DND-41 (cell line): ENCODE measurements at regions not wholly inside any gene's neighbourhood (a gene's known extent, or its start where the extent isn't known, plus 50 kb on each side); places are given as distances from the start of the nearest gene placed in this dataset.

Experiments used
- ATAC-seq: fragments of 200-7000 bp; cut with Tn5 transposase; 3 replicates; pipeline ENCODE4 v1.9.1; 2021; ENCODE audit warnings: low read depth; ENCODE audit not compliant: insufficient read depth
- DNase-seq: peaks from one replicate; pipeline ENCODE4 v3.0.0-alpha.2; 2020
- H2AFZ ChIP-seq: 2 replicates; pipeline ENCODE4 v1.6.0; 2012; ENCODE audit warnings: low read depth, low read length
- H3K27ac ChIP-seq: 2 replicates; pipeline ENCODE4 v1.5.1; 2012; ENCODE audit warnings: low read length, inconsistent platforms
- H3K27me3 ChIP-seq: fragments of 200-600 bp; sonication (generic); 2 replicates; pipeline ENCODE4 v1.6.0; 2012; ENCODE audit warnings: low read length, mild to moderate bottlenecking, inconsistent platforms; ENCODE audit not compliant: insufficient read depth, poor library complexity
- H3K36me3 ChIP-seq: 2 replicates; pipeline ENCODE4 v1.5.1; 2012; ENCODE audit warnings: low read length, inconsistent platforms; ENCODE audit not compliant: insufficient read depth
- H3K4me1 ChIP-seq: 2 replicates; pipeline ENCODE4 v1.5.1; 2012; ENCODE audit warnings: mild to moderate bottlenecking, low read length; ENCODE audit not compliant: insufficient read depth
- H3K4me2 ChIP-seq: 2 replicates; pipeline ENCODE4 v1.6.0; 2012; ENCODE audit warnings: mild to moderate bottlenecking, moderate library complexity, low read length, inconsistent platforms; ENCODE audit not compliant: insufficient read depth
- H3K4me3 ChIP-seq, 2 experiments: fragments of 200-600 bp in 1 of 2; shearing (Covaris generic) in 1 of 2; 2 replicates each; pipeline ENCODE4 v1.5.1; 2012 to 2016; ENCODE audit warnings: inconsistent platforms in 2 of 2, low read length in 2 of 2, mild to moderate bottlenecking in 2 of 2, low read depth in 1 of 2, moderate library complexity in 1 of 2
- H3K79me2 ChIP-seq: 2 replicates; pipeline ENCODE4 v1.6.0; 2012; ENCODE audit warnings: low read length, inconsistent platforms; ENCODE audit not compliant: insufficient read depth
- H3K9ac ChIP-seq: 2 replicates; pipeline ENCODE4 v1.6.0; 2012; ENCODE audit warnings: low read depth, mild to moderate bottlenecking, inconsistent platforms, low read length, moderate library complexity
- H3K9me3 ChIP-seq: 2 replicates; pipeline ENCODE4 v1.5.1; 2012; ENCODE audit warnings: low read length, moderate library complexity, mild to moderate bottlenecking, inconsistent platforms; ENCODE audit not compliant: insufficient read depth, severe bottlenecking
- H4K20me1 ChIP-seq: 2 replicates; pipeline ENCODE4 v1.6.0; 2012; ENCODE audit warnings: low read length; ENCODE audit not compliant: insufficient read depth
- CTCF ChIP-seq: IDR thresholded peaks from 2 replicates; pipeline ENCODE4 v1.5.1; 2012; ENCODE audit warnings: borderline replicate concordance, low read length, moderate library complexity, mild to moderate bottlenecking; ENCODE audit not compliant: poor library complexity, severe bottlenecking; ENCODE audit errors: extremely low read depth
- EZH2 ChIP-seq: IDR thresholded peaks from 3 replicates; pipeline ENCODE4 v1.6.1; 2012; ENCODE audit warnings: borderline replicate concordance, low read depth, mild to moderate bottlenecking, moderate library complexity, low read length, inconsistent platforms; ENCODE audit not compliant: severe bottlenecking

- Histone ChIP-seq H3K9ac (no peak overlapping the region), H3K4me2 (no peak overlapping the region), H3K9me3 (no peaks in the 10 kb centered on the region), H3K4me1 (no peaks in the 10 kb centered on the region), H3K27me3 (peaks cover 14% of the 10 kb centered on the region), H3K36me3 (no peaks in the 10 kb centered on the region), H3K27ac (no peak overlapping the region), H3K4me3 (no peak overlapping the region), H4K20me1 (no peaks in the 10 kb centered on the region), H3K79me2 (no peaks in the 10 kb centered on the region), H2AFZ (no peak overlapping the region)
- ATAC-seq (no peak), DNase-seq (no peak)
- TF ChIP-seq EZH2, result no peak
- TF ChIP-seq CTCF, result no peak
These were observed 144.7 kb downstream of the COL6A3 start for GRCh38 chr2:237269138-237269875.

- Histone ChIP-seq H3K4me1 (no peaks in the 10 kb centered on the region), H2AFZ (no peak overlapping the region), H4K20me1 (no peaks in the 10 kb centered on the region), H3K9me3 (no peaks in the 10 kb centered on the region), H3K9ac (no peak overlapping the region), H3K79me2 (no peaks in the 10 kb centered on the region), H3K27me3 (peaks cover 10% of the 10 kb centered on the region), H3K4me3 (no peak overlapping the region), H3K27ac (no peak overlapping the region), H3K36me3 (no peaks in the 10 kb centered on the region), H3K4me2 (no peak overlapping the region)
- DNase-seq (no peak), ATAC-seq (no peak)
- TF ChIP-seq CTCF, result no peak
- TF ChIP-seq EZH2, result no peak
These were observed 143.4 kb downstream of the COL6A3 start for GRCh38 chr2:237270520-237270919.

- no peaks in the 10 kb centered on the region for H4K20me1 ChIP-seq
- H3K27me3 ChIP-seq, result peaks cover 7% of the 10 kb centered on the region
- no peaks in the 10 kb centered on the region for H3K9me3 ChIP-seq
- no peaks in the 10 kb centered on the region for H3K4me1 ChIP-seq
- no peak overlapping the region for H3K4me3 ChIP-seq
- H3K4me2 ChIP-seq, result no peak overlapping the region
- no peak overlapping the region for H3K9ac ChIP-seq
- H3K79me2 ChIP-seq, result no peaks in the 10 kb centered on the region
- no peaks in the 10 kb centered on the region for H3K36me3 ChIP-seq
- ATAC-seq (no peak), DNase-seq (no peak)
- TF ChIP-seq CTCF (no peak), EZH2 (no peak)
- H2AFZ ChIP-seq, result no peak overlapping the region
- H3K27ac ChIP-seq, result no peak overlapping the region
These were observed 142.0 kb downstream of the COL6A3 start for GRCh38 chr2:237271698-237272652.
